ENCODE measurements at regions not wholly inside any gene's neighbourhood (a gene's known extent, or its start where the extent isn't known, plus 50 kb on each side); places are given as distances from the start of the nearest gene placed in this dataset.

- intact Hi-C loops (cut with micrococcal nuclease), result no loop called here
- CTCF ChIA-PET, result no interaction called here
- no peaks in the 10 kb centered on the region for H3K4me1 Mint-ChIP-seq (ENCODE audit: low read depth)
- no peak overlapping the region for H3K27ac Mint-ChIP-seq
- peaks cover 2% of the 10 kb centered on the region for H3K9me3 Mint-ChIP-seq
- POLR2A ChIA-PET, result no interaction called here
- DNase-seq, result no peak
- H3K36me3 Mint-ChIP-seq, result no peaks in the 10 kb centered on the region
- H3K27me3 Mint-ChIP-seq, result no peaks in the 10 kb centered on the region
- H3K4me3 Mint-ChIP-seq, result no peak overlapping the region
Observed at GRCh38 chr17:52212851-52213250, 54.3 kb upstream of the CA10 start.

- H3K4me3 Mint-ChIP-seq, result no peak overlapping the region
- peaks cover 2% of the 10 kb centered on the region for H3K9me3 Mint-ChIP-seq
- ChIA-PET CTCF (no interaction called here), POLR2A (no interaction called here)
- intact Hi-C loops (cut with micrococcal nuclease), result no loop called here
- H3K4me1 Mint-ChIP-seq (ENCODE audit: low read depth), result no peaks in the 10 kb centered on the region
- H3K27ac Mint-ChIP-seq, result no peak overlapping the region
- no peak for DNase-seq
- H3K36me3 Mint-ChIP-seq, result no peaks in the 10 kb centered on the region
- H3K27me3 Mint-ChIP-seq, result no peaks in the 10 kb centered on the region
Observed at GRCh38 chr17:52209507-52209906, 51.0 kb upstream of the CA10 start.

All from activated CD4-positive, alpha-beta memory T cell treated with anti-CD3 and anti-CD28 coated beads for 36 hours (primary cell).